ENCODE measurements at regions not wholly inside any gene's neighbourhood (a gene's known extent, or its start where the extent isn't known, plus 50 kb on each side); places are given as distances from the start of the nearest gene placed in this dataset.

DNA sequence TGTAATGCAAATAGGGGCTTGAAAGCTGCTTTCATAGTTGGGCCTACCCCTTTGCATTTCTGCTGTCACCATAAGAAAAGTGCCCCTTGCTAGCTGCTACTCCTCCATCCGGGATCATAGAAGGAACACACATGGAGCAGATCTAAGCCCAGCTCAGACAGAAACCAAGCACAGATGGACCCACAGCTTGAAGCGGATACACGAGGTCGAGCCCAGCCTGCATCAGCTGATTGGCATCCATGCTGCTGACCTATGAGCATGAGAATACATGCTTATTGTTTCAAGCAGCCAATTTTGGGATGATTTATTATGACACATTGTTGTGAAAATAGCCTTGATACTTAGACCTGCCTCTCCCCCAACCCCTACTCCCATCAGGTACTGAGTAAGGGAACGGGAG, 109.2 kb downstream of the ZNF467 start:
- TF ChIP-seq POLR2A (IDR thresholded peaks at IDR 0.05) = no peak
- TF ChIP-seq, protein P1, sequence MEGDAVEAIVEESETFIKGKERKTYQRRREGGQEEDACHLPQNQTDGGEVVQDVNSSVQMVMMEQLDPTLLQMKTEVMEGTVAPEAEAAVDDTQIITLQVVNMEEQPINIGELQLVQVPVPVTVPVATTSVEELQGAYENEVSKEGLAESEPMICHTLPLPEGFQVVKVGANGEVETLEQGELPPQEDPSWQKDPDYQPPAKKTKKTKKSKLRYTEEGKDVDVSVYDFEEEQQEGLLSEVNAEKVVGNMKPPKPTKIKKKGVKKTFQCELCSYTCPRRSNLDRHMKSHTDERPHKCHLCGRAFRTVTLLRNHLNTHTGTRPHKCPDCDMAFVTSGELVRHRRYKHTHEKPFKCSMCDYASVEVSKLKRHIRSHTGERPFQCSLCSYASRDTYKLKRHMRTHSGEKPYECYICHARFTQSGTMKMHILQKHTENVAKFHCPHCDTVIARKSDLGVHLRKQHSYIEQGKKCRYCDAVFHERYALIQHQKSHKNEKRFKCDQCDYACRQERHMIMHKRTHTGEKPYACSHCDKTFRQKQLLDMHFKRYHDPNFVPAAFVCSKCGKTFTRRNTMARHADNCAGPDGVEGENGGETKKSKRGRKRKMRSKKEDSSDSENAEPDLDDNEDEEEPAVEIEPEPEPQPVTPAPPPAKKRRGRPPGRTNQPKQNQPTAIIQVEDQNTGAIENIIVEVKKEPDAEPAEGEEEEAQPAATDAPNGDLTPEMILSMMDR (IDR thresholded peaks at IDR 0.05) = no peak

All from vagina (tissue), 2 donors.